HEK293T (cell line): ENCODE measurements at regions not wholly inside any gene's neighbourhood (a gene's known extent, or its start where the extent isn't known, plus 50 kb on each side); places are given as distances from the start of the nearest gene placed in this dataset.

ENCODE experiments used
- CTCF ChIA-PET: fragments of 350-600 bp; formaldehyde crosslinking; extraction: SDS; loops from one replicate; lab custom pipeline; 2021; ENCODE audit warnings: antibody characterized with exemption, inconsistent platforms; lab: Yijun Ruan, JAX
- POLR2A ChIA-PET: fragments of 350-600 bp; formaldehyde crosslinking; extraction: SDS; loops from one replicate; lab custom pipeline; 2020; ENCODE audit warnings: antibody characterized with exemption, inconsistent platforms; lab: Yijun Ruan, JAX
- DNase-seq: peaks from one replicate; pipeline ENCODE4 v3.0.0; 2012; ENCODE audit warnings: mixed read lengths; ENCODE audit errors: extremely low spot score
- ARNT ChIP-seq: fragments of 450-650 bp; IDR thresholded peaks from 2 replicates; pipeline ENCODE4 v1.6.1; 2017; ENCODE audit warnings: mild to moderate bottlenecking
- BHLHE40 ChIP-seq: fragments of 450-650 bp; IDR thresholded peaks from 2 replicates; pipeline ENCODE4 v1.6.1; 2016; ENCODE audit warnings: mild to moderate bottlenecking, moderate library complexity, borderline replicate concordance
- CTBP1 ChIP-seq: fragments of 450-650 bp; IDR thresholded peaks from 2 replicates; pipeline ENCODE4 v1.6.1; 2016; ENCODE audit warnings: borderline replicate concordance
- ELF4 ChIP-seq: fragments of 450-650 bp; IDR thresholded peaks from 2 replicates; pipeline ENCODE4 v1.6.1; 2017; ENCODE audit warnings: antibody characterized with exemption
- FOXA1 ChIP-seq: fragments of 450-650 bp; IDR thresholded peaks from 2 replicates; pipeline ENCODE4 v1.6.1; 2016; ENCODE audit warnings: mild to moderate bottlenecking
- FOXK2 ChIP-seq: fragments of 450-650 bp; IDR thresholded peaks from 2 replicates; pipeline ENCODE4 v1.6.1; 2016; ENCODE audit warnings: mild to moderate bottlenecking
- FOXM1 ChIP-seq: fragments of 450-650 bp; IDR thresholded peaks from 2 replicates; pipeline ENCODE4 v1.6.1; 2017; ENCODE audit warnings: mild to moderate bottlenecking, borderline replicate concordance
- HDGF ChIP-seq: fragments of 450-650 bp; IDR thresholded peaks from 2 replicates; pipeline ENCODE4 v1.6.1; 2017; ENCODE audit warnings: antibody characterized with exemption, borderline replicate concordance
- L3MBTL2 ChIP-seq: fragments of 450-650 bp; conservative IDR thresholded peaks from 2 replicates; pipeline ENCODE4 v1.6.1; 2016; ENCODE audit warnings: mild to moderate bottlenecking
- LEF1 ChIP-seq: fragments of 450-650 bp; IDR thresholded peaks from 2 replicates; pipeline ENCODE4 v1.6.1; 2017; ENCODE audit warnings: mild to moderate bottlenecking, borderline replicate concordance
- NFRKB ChIP-seq: fragments of 450-650 bp; IDR thresholded peaks from 2 replicates; pipeline ENCODE4 v1.6.1; 2016; ENCODE audit warnings: mild to moderate bottlenecking, moderate library complexity
- SP1 ChIP-seq: fragments of 450-650 bp; IDR thresholded peaks from 2 replicates; pipeline ENCODE4 v1.6.1; 2017
- SUZ12 ChIP-seq: fragments of 450-650 bp; IDR thresholded peaks from 2 replicates; pipeline ENCODE4 v1.6.1; 2016; ENCODE audit warnings: mild to moderate bottlenecking
- TARDBP ChIP-seq: fragments of 450-650 bp; IDR thresholded peaks from 2 replicates; pipeline ENCODE4 v1.6.1; 2016
- ZNF384 ChIP-seq: fragments of 450-650 bp; IDR thresholded peaks from 2 replicates; pipeline ENCODE4 v1.6.1; 2016
- TF ChIP-seq, protein P1 (sequence below): fragments of 450-650 bp; IDR thresholded peaks from 2 replicates; pipeline ENCODE4 v1.6.1; 2016

DNA sequence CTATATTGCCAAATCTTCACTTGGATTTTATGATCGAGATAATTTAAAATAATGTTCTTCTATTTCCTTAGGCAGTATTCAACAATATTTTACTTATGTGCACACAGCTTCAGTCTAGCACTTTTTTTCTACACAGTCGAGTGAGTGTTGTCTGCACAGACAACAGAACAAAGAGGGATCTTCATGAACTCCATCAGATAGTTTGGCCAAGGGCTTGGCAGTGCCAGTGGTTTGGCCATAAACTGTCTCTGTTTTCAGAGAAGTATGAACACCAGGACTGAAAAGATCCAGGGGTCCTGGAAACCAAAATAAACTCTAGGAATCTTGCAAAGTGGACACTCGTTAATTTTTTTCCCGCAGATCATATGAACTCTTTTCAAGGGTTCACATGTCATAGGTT lies 547.3 kb downstream of the PLCL1 start:
- ChIA-PET POLR2A (no interaction called here), CTCF (interaction anchor here (1.0 kb wide), 1 partner anchor 1113 kb away, joined by 3 read pairs; no protein-coding TSS in a partner anchor)
- no peak for TF ChIP-seq SP1
- TF ChIP-seq ZNF384, result no peak
- no peak for TF ChIP-seq LEF1
- no peak for TF ChIP-seq L3MBTL2
- TF ChIP-seq BHLHE40, result no peak
- TF ChIP-seq FOXA1, result no peak
- TF ChIP-seq FOXK2, result no peak
- no peak for TF ChIP-seq ELF4
- TF ChIP-seq ARNT, result no peak
- TF ChIP-seq NFRKB, result no peak
- TF ChIP-seq SUZ12, result no peak
- DNase-seq, result no peak

DNA sequence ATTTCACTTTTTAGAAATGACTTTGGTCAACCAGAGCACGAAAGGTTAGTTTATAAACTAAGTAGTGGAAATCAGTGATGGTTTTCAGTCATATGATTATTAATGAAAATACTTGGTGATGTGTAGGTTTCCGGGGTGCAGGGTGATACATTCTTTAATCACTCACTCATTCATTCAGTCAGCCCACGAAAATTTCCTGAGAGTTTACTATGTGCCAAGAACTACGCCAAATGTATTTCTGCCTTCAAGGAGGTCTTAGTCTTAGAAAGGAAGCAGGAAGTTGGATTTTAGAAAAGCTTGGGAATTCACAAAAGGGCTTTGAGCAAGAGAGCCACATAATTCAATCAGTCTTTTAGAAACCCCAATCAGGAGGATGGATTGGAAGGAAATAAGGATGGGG lies 543.6 kb downstream of the PLCL1 start:
- ChIA-PET CTCF (no interaction called here), POLR2A (no interaction called here)
- TF ChIP-seq HDGF (no peak), LEF1 (no peak), ARNT (no peak), FOXA1 (no peak), CTBP1 (no peak), ZNF384 (no peak)
- DNase-seq, result no peak

DNA sequence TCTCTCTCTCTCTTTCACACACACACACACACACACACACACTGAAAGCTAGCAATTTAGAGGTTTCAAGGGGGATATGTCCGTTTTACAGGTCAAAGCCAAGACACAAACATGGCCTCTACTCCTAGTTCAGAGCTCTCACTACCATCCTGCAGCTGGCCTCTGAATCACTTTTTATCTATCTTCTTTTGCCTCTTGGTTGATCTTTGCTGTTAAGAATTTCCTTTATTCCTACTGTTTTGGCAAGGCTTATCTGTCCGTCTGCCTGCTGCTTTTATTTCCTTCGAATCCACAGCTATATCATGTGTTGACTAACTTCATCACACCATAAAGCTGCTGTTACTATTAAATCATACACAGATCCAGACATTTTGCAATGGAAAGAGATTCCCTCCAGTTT lies 543.0 kb downstream of the PLCL1 start:
- POLR2A ChIA-PET, result no interaction called here

DNA sequence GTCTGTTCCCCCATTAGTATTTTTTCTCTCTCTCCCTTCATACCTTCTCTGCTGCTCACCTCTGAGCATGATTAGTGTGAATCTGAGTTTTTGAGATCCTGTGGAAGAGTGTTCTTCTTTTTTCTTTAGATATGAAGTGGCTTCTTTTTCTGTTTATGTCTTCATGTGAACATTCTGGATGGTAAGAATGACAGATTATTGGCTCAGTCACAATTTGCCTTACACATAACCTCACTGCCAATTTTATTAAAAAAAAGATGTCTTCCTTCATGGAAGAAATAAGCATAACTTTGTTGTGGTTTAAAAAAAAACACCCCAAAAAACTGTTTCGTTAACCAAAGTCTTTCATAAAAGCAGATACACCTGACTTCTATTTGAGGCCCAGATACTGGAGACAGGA lies 539.1 kb downstream of the PLCL1 start:
- DNase-seq, result no peak
- ChIA-PET POLR2A (no interaction called here), CTCF (no interaction called here)
- TF ChIP-seq SUZ12 (no peak), ZNF384 (no peak), FOXK2 (no peak), LEF1 (no peak), BHLHE40 (no peak), CTBP1 (no peak), L3MBTL2 (no peak), ARNT (no peak), NFRKB (no peak), SP1 (no peak), TARDBP (no peak), HDGF (no peak), ELF4 (no peak), FOXM1 (no peak), FOXA1 (no peak)
- TF ChIP-seq, protein P1, sequence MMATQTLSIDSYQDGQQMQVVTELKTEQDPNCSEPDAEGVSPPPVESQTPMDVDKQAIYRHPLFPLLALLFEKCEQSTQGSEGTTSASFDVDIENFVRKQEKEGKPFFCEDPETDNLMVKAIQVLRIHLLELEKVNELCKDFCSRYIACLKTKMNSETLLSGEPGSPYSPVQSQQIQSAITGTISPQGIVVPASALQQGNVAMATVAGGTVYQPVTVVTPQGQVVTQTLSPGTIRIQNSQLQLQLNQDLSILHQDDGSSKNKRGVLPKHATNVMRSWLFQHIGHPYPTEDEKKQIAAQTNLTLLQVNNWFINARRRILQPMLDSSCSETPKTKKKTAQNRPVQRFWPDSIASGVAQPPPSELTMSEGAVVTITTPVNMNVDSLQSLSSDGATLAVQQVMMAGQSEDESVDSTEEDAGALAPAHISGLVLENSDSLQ, result no peak

More for the DNA sequence above, 543.0 kb downstream of the PLCL1 start:
- TF ChIP-seq FOXM1, result no peak
- TF ChIP-seq SUZ12, result no peak
- TF ChIP-seq LEF1, result no peak
- TF ChIP-seq, protein P1, result no peak
- DNase-seq, result no peak
- CTCF ChIA-PET, result interaction anchor here (0.6 kb wide), 1 partner anchor 27 kb away, joined by 4 read pairs; no protein-coding TSS in a partner anchor

DNA sequence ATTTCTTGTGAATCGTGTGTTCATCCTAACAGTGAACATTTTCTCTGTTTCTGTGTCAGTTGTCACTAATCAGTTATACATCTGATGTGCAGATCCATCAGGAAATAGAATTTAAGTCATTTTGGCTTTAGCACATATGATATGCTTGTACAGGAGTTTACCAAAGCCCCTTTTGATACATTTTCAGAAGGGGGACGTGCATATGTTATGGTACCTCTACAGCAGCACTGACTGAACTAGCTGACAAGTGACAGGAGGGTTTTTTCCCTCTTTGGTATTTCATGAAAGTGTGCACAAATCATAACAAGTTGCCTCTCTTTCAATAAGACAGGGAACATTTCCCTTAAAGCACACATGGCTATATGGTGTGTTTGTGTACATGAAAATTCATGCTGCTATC lies 536.5 kb downstream of the PLCL1 start:
- ChIA-PET CTCF (no interaction called here), POLR2A (no interaction called here)
- no peak for DNase-seq
- TF ChIP-seq SP1 (no peak), NFRKB (no peak), FOXA1 (no peak), SUZ12 (no peak)

DNA sequence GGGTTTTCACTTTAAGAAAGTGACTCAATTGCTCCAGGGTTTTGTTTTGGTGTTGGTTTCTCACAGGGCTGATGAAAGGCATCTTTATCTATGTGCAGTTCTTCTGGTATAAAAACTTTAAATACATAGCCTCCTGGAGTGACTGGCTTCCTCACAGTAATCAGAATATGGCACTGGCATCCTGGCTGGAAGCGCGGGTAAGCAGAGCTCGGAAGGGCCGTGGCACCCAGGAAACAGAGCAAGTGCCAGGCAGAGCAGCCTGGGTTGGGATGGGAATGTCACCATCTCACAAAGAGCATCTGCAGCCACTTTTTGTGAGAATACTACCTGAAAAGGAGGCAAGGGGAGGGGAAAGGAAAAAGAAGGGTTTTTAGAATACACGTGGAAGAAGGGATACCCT lies 534.7 kb downstream of the PLCL1 start:
- no peak for DNase-seq
- TF ChIP-seq BHLHE40 (no peak), CTBP1 (no peak), L3MBTL2 (no peak), HDGF (no peak), ARNT (no peak), FOXK2 (no peak), TARDBP (no peak), ELF4 (no peak), SP1 (no peak), LEF1 (no peak), ZNF384 (no peak), FOXA1 (no peak), SUZ12 (no peak)
- TF ChIP-seq, protein P1, result no peak
- POLR2A ChIA-PET, result no interaction called here
- CTCF ChIA-PET, result no interaction called here

DNA sequence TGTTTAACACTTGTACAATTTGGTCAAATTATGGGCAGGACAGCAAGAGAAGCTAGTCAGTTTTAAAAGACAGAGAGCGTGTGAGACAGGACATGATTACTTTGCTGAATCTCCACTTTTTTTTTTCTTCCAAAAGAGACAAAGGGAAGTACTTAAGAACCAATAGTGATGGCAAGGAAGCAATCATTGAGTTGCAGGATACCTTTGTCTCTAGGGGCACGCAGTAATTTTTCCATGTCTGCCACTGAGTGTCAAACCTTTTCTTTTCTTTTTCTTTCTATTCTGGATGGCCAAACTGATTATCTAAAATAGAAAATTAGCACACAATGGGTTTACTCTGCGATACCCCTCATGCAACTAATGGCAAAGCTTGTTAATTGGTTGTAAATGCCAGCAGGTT lies 533.0 kb downstream of the PLCL1 start:
- no peak for DNase-seq
- TF ChIP-seq ELF4 (no peak), SUZ12 (no peak)
- POLR2A ChIA-PET, result no interaction called here
- CTCF ChIA-PET, result no interaction called here
